Adrenal gland (tissue), 9 donors: ENCODE measurements at regions not wholly inside any gene's neighbourhood (a gene's known extent, or its start where the extent isn't known, plus 50 kb on each side); places are given as distances from the start of the nearest gene placed in this dataset.

Source experiments
- DNase-seq, 7 donors: peaks; one replicate each; pipeline ENCODE4 v3.0.0-alpha.2; 2019 to 2020
- H3K27ac ChIP-seq, 5 donors: fragments of 200-600 bp; sonication (generic) in 4 of 5; 1 replicate in 3 of 5; 2 replicates in 2 of 5; pipeline versions ENCODE4 v1.5.1 to v1.8.0; 2016 to 2020; ENCODE audit warnings: mild to moderate bottlenecking in 1 of 5
- H3K27me3 ChIP-seq: fragments of 200-600 bp; 2 replicates; pipeline ENCODE4 v1.8.0; 2021
- H3K36me3 ChIP-seq, 2 donors: fragments of 200-600 bp; replicated peaks in 1 of 2; 1 replicate in 1 of 2; 2 replicates in 1 of 2; pipeline versions ENCODE4 v1.5.1 to v1.8.0; 2018 to 2022
- H3K4me1 ChIP-seq, 2 donors: fragments of 200-600 bp; replicated peaks in 1 of 2; 1 replicate in 1 of 2; 2 replicates in 1 of 2; pipeline versions ENCODE4 v1.5.1 to v1.8.0; 2018 to 2021
- H3K4me3 ChIP-seq, 4 donors: fragments of 200-600 bp; sonication (generic) in 3 of 4; one replicate each; pipeline ENCODE4 v1.5.1; 2016 to 2018
- H3K9me3 ChIP-seq, 3 donors: fragments of 200-600 bp; sonication (generic) in 1 of 3; replicated peaks in 1 of 3; 1 replicate in 2 of 3; 2 replicates in 1 of 3; pipeline versions ENCODE4 v1.5.1 to v1.8.0; 2016 to 2021
- CTCF ChIP-seq, 6 experiments: fragments of 450-650 bp in 4 of 6; fragments of 200-600 bp in 2 of 6; sonication (generic) in 1 of 6; IDR thresholded peaks; 1 replicate in 5 of 6; 2 replicates in 1 of 6; pipeline versions ENCODE4 v1.5.1 to v1.8.0; 2016 to 2021; ENCODE audit warnings: antibody characterized with exemption in 6 of 6, mild to moderate bottlenecking in 2 of 6, moderate library complexity in 1 of 6
- POLR2A ChIP-seq, 2 donors: fragments of 450-650 bp; IDR thresholded peaks; one replicate each; pipeline ENCODE4 v1.6.1; 2017; ENCODE audit warnings: antibody characterized with exemption in 2 of 2, mild to moderate bottlenecking in 2 of 2, moderate library complexity in 1 of 2
- WGBS, 4 donors: extraction: QIAGEN DNeasy Blood & Tissue Kit in 2 of 4; methylation state at CpG; one replicate each; pipeline versions ENCODE4 v1.1.5 to v1.1.7; 2013 to 2017; 5-methylcytosine and 5-hydroxymethylcytosine counted together
- intact Hi-C, 2 donors: fragments of 100-400 bp; cut with DNase I; formaldehyde crosslinking; loops; one replicate each; pipeline versions ENCODE4 v1.14.1 to v1.15.0; 2022 to 2023
- donor health status: healthy with polysubstance abuse.
- donor health status: Bipolar disorder and iron deficiency.
- donor health status: DM: yes; HTN: yes; CAD: no.
- donor health status: DM: no; HTN: no; CAD: no.
- donor health status: DM: no; HTN: no; CAD: no.

GRCh38 chr2:223459328-223459939, 142.7 kb downstream of the SCG2 start:
- intact Hi-C loops = no loop called here
- peak in 5 of 6 experiments; percentile 20 to 44 (median 32) for TF ChIP-seq CTCF (IDR thresholded peaks at IDR 0.05)
- TF ChIP-seq POLR2A (IDR thresholded peaks at IDR 0.05) = no peak
- H3K27ac ChIP-seq = no peak overlapping the region
- no peaks in the 10 kb centered on the region for H3K27me3 ChIP-seq
- H3K36me3 ChIP-seq = no peaks in the 10 kb centered on the region
- H3K4me3 ChIP-seq = no peak overlapping the region
- WGBS, 4 donors = 34 to 40% (median 37%) methylated on average over 4 of the region's 4 CpGs
- no peaks in the 10 kb centered on the region for H3K9me3 ChIP-seq
- DNase-seq = no peak
- no peaks in the 10 kb centered on the region for H3K4me1 ChIP-seq

- no peak for DNase-seq
- no peaks in the 10 kb centered on the region for H3K36me3 ChIP-seq
- no peak overlapping the region for H3K4me3 ChIP-seq
- no peak overlapping the region for H3K27ac ChIP-seq
- no peaks in the 10 kb centered on the region for H3K9me3 ChIP-seq
- intact Hi-C loops = no loop called here
- 36 to 71% (median 56%) methylated on average over 1 of the region's 1 CpG for WGBS, 4 donors
- TF ChIP-seq CTCF (IDR thresholded peaks at IDR 0.05) (no peak), POLR2A (IDR thresholded peaks at IDR 0.05) (no peak)
- no peaks in the 10 kb centered on the region for H3K4me1 ChIP-seq
- no peaks in the 10 kb centered on the region for H3K27me3 ChIP-seq
These were observed 142.0 kb downstream of the SCG2 start for GRCh38 chr2:223460209-223460608.

- Histone ChIP-seq H3K4me3 (no peak overlapping the region), H3K9me3 (no peaks in the 10 kb centered on the region), H3K27ac (no peak overlapping the region), H3K4me1 (peaks cover 0 to 4% of the 10 kb centered on the region in 2 donors), H3K27me3 (no peaks in the 10 kb centered on the region), H3K36me3 (no peaks in the 10 kb centered on the region)
- TF ChIP-seq POLR2A (IDR thresholded peaks at IDR 0.05) (no peak), CTCF (IDR thresholded peaks at IDR 0.05) (no peak)
- DNase-seq = no peak
- intact Hi-C loops = no loop called here
These were observed 141.4 kb downstream of the SCG2 start for GRCh38 chr2:223460774-223461211.

- 78 to 92% (median 85%) methylated on average over 1 to 2 of the region's 2 CpGs for WGBS, 4 donors
- no peaks in the 10 kb centered on the region for H3K36me3 ChIP-seq
These were observed 138.1 kb downstream of the SCG2 start for GRCh38 chr2:223464071-223464470.

More at GRCh38 chr2:223464071-223464470, 138.1 kb downstream of the SCG2 start:
- TF ChIP-seq CTCF (IDR thresholded peaks at IDR 0.05) = no peak
- no peak for TF ChIP-seq POLR2A (IDR thresholded peaks at IDR 0.05)
- Histone ChIP-seq H3K4me3 (no peak overlapping the region), H3K4me1 (peaks cover 0 to 10% of the 10 kb centered on the region in 2 donors), H3K27me3 (no peaks in the 10 kb centered on the region), H3K27ac (no peak overlapping the region), H3K9me3 (no peaks in the 10 kb centered on the region)
- no peak for DNase-seq
- intact Hi-C loops = no loop called here
